GM06990 (cell line): ENCODE measurements at regions not wholly inside any gene's neighbourhood (a gene's known extent, or its start where the extent isn't known, plus 50 kb on each side); places are given as distances from the start of the nearest gene placed in this dataset.

Experiments
- DNase-seq: peaks from one replicate; pipeline ENCODE4 v3.0.0-alpha.2; 2011; ENCODE audit not compliant: insufficient read length; ENCODE audit errors: extremely low read depth
- H3K27me3 ChIP-seq: replicated peaks from 2 replicates; pipeline ENCODE4 v1.6.0; 2011; ENCODE audit warnings: low read length; ENCODE audit not compliant: control insufficient read depth, insufficient read depth
- H3K36me3 ChIP-seq: 2 replicates; pipeline ENCODE4 v1.5.1; 2011; ENCODE audit warnings: low read length; ENCODE audit not compliant: control insufficient read depth, insufficient read depth
- H3K4me3 ChIP-seq: replicated peaks from 2 replicates; pipeline ENCODE4 v1.5.1; 2011; ENCODE audit warnings: low read depth, mild to moderate bottlenecking, control low read depth, low read length
- TF ChIP-seq, protein P1 (sequence below): IDR thresholded peaks from 2 replicates; pipeline ENCODE4 v1.5.1; 2011; ENCODE audit warnings: low read length, control low read depth, mild to moderate bottlenecking, inconsistent platforms; ENCODE audit not compliant: insufficient read depth, poor library complexity, severe bottlenecking

GRCh38 chrX:97845451-97845850 is 961.7 kb downstream of the RPA4 start:
- DNase-seq = no peak
- Histone ChIP-seq H3K4me3 (no peak overlapping the region), H3K27me3 (no peaks in the 10 kb centered on the region), H3K36me3 (no peaks in the 10 kb centered on the region)
- TF ChIP-seq, protein P1, sequence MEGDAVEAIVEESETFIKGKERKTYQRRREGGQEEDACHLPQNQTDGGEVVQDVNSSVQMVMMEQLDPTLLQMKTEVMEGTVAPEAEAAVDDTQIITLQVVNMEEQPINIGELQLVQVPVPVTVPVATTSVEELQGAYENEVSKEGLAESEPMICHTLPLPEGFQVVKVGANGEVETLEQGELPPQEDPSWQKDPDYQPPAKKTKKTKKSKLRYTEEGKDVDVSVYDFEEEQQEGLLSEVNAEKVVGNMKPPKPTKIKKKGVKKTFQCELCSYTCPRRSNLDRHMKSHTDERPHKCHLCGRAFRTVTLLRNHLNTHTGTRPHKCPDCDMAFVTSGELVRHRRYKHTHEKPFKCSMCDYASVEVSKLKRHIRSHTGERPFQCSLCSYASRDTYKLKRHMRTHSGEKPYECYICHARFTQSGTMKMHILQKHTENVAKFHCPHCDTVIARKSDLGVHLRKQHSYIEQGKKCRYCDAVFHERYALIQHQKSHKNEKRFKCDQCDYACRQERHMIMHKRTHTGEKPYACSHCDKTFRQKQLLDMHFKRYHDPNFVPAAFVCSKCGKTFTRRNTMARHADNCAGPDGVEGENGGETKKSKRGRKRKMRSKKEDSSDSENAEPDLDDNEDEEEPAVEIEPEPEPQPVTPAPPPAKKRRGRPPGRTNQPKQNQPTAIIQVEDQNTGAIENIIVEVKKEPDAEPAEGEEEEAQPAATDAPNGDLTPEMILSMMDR = no peak

DNA sequence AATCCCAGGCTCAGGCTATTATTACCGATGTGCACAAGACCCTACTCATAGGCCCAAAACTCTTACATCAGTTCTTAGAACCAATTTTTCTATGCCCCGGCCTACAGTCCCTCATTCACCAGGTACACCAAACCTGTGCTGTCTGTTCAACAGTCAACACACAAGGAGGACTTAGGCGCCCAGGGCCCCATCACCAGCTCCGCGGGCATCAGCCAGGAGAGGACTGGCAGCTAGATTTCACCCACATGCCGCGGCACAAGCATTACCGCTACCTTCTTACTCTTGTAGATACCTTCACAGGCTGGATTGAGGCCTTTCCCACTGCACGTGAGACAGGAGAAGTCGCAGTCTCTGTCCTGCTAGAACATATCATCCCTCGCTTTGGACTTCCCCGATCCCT is 962.5 kb downstream of the RPA4 start:
- Histone ChIP-seq H3K27me3 (no peaks in the 10 kb centered on the region), H3K36me3 (no peaks in the 10 kb centered on the region), H3K4me3 (no peak overlapping the region)
- no peak for DNase-seq
- TF ChIP-seq, protein P1 = no peak

GRCh38 chrX:97846718-97847237 is 963.1 kb downstream of the RPA4 start:
- H3K4me3 ChIP-seq = no peak overlapping the region
- TF ChIP-seq, protein P1 = no peak
- no peaks in the 10 kb centered on the region for H3K27me3 ChIP-seq
- DNase-seq = no peak
- H3K36me3 ChIP-seq = no peaks in the 10 kb centered on the region

DNA sequence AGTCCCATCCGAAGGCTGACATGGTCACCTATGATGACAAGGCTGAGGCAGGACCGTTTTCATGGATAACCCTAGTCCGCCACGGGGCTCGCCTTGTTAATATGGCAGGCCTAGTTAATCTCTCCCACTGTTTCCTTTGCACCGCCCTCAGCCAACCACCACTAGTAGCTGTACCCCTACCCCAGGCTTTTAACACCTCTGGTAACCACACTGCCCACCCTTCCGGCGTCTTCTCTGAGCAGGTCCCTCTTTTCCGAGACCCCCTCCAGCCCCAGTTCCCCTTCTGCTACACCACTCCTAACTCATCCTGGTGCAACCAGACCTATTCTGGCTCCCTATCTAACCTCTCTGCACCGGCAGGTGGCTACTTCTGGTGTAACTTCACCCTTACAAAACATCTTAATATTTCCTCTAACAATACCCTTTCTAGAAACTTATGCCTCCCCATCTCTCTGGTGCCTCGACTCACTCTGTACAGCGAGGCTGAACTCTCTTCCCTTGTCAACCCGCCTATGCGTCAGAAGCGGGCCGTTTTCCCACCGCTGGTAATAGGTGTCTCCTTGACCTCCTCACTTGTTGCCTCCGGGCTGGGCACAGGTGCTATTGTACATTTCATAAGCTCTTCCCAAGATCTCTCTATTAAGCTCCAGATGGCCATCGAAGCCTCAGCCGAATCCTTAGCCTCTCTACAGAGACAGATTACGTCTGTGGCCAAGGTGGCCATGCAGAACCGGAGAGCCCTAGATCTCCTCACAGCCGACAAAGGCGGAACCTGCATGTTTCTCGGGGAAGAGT is 964.4 kb downstream of the RPA4 start:
- TF ChIP-seq, protein P1 = no peak
- H3K36me3 ChIP-seq = no peaks in the 10 kb centered on the region
- DNase-seq = no peak
- H3K27me3 ChIP-seq = no peaks in the 10 kb centered on the region
- H3K4me3 ChIP-seq = no peak overlapping the region

DNA sequence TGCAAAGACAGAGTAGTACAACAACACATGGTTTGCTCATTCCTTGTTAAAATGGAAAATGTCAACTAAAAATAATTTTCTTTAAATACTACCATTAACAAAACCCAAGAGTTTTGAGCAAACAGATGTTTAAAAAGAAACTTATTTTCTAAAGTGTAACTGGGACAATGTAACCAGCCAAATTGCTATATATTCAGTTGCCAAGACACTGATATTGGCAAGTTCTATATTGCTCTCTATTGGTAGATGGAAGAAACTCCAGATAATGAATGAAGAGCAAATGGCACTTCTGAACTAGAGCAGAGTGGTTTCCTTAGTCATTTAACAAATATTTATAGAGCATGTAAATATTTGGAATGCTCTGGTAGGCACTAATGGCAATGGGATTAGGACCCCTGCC is 966.2 kb downstream of the RPA4 start:
- DNase-seq = no peak
- Histone ChIP-seq H3K4me3 (no peak overlapping the region), H3K36me3 (no peaks in the 10 kb centered on the region), H3K27me3 (no peaks in the 10 kb centered on the region)
- TF ChIP-seq, protein P1 = no peak
